PFSK-1 (cell line): ENCODE measurements at regions not wholly inside any gene's neighbourhood (a gene's known extent, or its start where the extent isn't known, plus 50 kb on each side); places are given as distances from the start of the nearest gene placed in this dataset.

ENCODE experiments used
- POLR2AphosphoS5 ChIP-seq: IDR thresholded peaks from 2 replicates; pipeline ENCODE4 v1.6.1; 2012; ENCODE audit warnings: low read depth, mild to moderate bottlenecking, control low read depth, low read length, moderate library complexity
- REST ChIP-seq, 2 experiments: IDR thresholded peaks; 2 replicates each; pipeline versions ENCODE4 v1.6.1 to v1.8.0; 2011 to 2012; ENCODE audit warnings: low read depth in 2 of 2, low read length in 2 of 2, control low read depth in 1 of 2, inconsistent platforms in 1 of 2, mild to moderate bottlenecking in 1 of 2, moderate library complexity in 1 of 2; ENCODE audit not compliant: insufficient read depth in 1 of 2
- SIN3A ChIP-seq: IDR thresholded peaks from 2 replicates; pipeline ENCODE4 v1.6.1; 2012; ENCODE audit warnings: mild to moderate bottlenecking, low read length, moderate library complexity, borderline replicate concordance; ENCODE audit not compliant: insufficient read depth
- TAF1 ChIP-seq: IDR thresholded peaks from 2 replicates; pipeline ENCODE4 v1.6.1; 2012; ENCODE audit warnings: low read length, control low read depth, borderline replicate concordance; ENCODE audit not compliant: insufficient read depth

DNA sequence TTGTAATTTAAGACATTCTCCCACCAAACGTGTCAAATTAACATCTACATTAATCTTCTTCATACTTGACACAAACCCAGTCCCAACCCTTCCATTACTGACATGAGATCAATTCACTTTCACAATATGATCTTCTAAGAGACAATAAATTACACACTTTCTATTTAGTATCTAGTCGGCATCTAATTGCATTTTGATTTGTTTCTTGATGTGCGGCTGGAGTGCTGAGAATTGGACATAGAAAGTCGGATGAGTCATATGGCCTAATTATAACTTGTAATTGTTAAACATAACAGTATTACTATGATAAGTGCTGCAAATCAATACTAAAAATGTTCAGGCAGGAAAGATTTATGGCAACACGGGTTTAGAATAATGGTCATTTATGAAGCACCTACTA is 78.4 kb upstream of the RORA start:
- TF ChIP-seq POLR2AphosphoS5, result no peak
- no peak for TF ChIP-seq SIN3A
- no peak for TF ChIP-seq REST (IDR thresholded peaks at IDR 0.05; ENCODE audit: insufficient read depth in 1 of 2, low read depth in 2 of 2, low read length in 2 of 2)
- no peak for TF ChIP-seq TAF1
